ENCODE measurements at regions not wholly inside any gene's neighbourhood (a gene's known extent, or its start where the extent isn't known, plus 50 kb on each side); places are given as distances from the start of the nearest gene placed in this dataset.

- TF ChIP-seq ZNF274 (IDR thresholded peaks at IDR 0.05; ENCODE audit: low read depth, low read length), result no peak
- no peak overlapping the region for H3K4me3 ChIP-seq (ENCODE audit: low read length)
These were observed 622.6 kb downstream of the KCNJ2 start for GRCh38 chr17:70791748-70792443.

DNA sequence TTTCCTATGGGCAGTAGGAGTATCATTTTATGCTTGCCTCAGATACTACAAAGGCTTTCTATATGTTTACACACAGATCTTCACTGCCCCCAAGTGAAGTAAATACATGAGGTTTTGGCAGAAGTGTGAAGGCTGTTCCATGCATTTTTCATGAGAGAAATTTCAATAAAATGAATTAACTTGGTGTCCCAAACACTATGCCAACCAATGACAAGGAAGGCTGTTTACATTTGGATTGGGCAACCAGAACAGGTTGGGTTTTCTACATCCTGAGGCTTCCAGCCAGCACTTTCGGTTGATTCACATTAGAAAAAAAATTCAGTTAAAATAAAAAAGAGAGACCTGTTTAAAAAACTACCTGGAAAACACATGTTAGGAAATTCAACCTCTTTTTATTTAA lies 625.4 kb downstream of the KCNJ2 start:
- H3K4me3 ChIP-seq (ENCODE audit: low read length), result no peak overlapping the region
- TF ChIP-seq ZNF274 (IDR thresholded peaks at IDR 0.05; ENCODE audit: low read depth, low read length), result no peak

GRCh38 chr17:70795620-70796019 lies 626.3 kb downstream of the KCNJ2 start:
- H3K4me3 ChIP-seq (ENCODE audit: low read length), result no peak overlapping the region
- TF ChIP-seq ZNF274 (IDR thresholded peaks at IDR 0.05; ENCODE audit: low read depth, low read length), result no peak

- TF ChIP-seq ZNF274 (IDR thresholded peaks at IDR 0.05; ENCODE audit: low read depth, low read length), result no peak
These were observed 627.4 kb downstream of the KCNJ2 start for GRCh38 chr17:70796757-70797156.

DNA sequence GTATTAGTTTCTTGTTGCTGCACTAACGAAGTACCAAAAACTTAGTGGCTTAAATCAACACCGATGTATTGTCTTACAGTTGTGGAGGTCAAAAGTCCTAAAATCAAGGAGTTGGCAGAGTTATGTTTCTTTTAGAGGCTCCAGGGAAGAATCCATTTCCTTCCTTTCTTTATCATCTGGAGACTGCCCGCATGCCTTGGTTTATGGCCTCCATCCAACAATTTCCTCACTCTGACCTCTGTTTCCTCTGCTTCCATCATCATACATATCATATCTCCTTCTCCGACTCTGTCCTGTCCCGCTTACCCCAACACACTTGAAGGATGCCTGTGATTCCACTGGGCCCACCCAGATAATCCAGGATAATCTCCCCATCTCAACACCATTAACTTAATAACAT lies 627.8 kb downstream of the KCNJ2 start:
- TF ChIP-seq ZNF274 (IDR thresholded peaks at IDR 0.05; ENCODE audit: low read depth, low read length), result no peak
- H3K4me3 ChIP-seq (ENCODE audit: low read length), result no peak overlapping the region

More at GRCh38 chr17:70796757-70797156, 627.4 kb downstream of the KCNJ2 start:
- H3K4me3 ChIP-seq (ENCODE audit: low read length), result no peak overlapping the region

DNA sequence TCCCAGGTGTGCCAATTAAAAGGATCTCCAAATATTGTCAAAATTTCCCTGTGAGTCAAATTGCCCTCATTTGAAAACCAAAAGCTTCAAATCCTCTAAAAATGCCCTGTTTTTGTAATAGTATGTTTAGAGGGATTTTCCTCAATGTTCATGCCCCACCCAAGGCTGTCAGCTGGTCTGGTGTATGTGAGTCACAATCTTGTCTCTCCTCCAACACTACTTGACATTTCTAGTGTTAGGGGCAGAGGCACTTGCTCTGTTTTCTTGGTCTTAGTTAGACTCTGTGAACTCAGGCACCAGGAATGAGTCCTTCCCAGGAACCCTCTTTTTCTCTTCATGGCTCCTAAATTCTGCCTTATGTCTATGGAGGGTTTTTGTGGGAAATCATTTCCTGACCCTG lies 634.8 kb downstream of the KCNJ2 start:
- H3K4me3 ChIP-seq (ENCODE audit: low read length), result no peak overlapping the region
- TF ChIP-seq ZNF274 (IDR thresholded peaks at IDR 0.05; ENCODE audit: low read depth, low read length), result no peak

DNA sequence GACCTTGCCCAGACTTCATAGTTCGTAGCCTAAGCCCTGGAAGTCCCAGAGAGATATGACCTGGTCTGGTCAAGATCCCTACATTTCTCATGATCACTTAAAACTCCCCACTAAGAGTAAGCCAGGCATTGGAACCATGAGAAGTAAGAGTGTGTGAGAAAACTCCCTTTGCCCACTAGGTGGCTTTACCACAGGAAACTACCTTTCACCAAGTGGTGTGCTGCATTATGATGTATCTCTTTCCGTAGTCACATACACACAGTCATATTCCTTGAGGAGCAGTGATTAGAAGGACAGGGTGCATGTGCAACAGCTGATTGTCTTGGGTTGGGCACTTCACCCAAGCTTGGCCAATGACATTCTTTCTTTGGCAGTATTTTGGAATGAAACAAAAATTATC lies 639.3 kb downstream of the KCNJ2 start:
- no peak overlapping the region for H3K4me3 ChIP-seq (ENCODE audit: low read length)
- TF ChIP-seq ZNF274 (IDR thresholded peaks at IDR 0.05; ENCODE audit: low read depth, low read length), result no peak

- no peak for TF ChIP-seq ZNF274 (IDR thresholded peaks at IDR 0.05; ENCODE audit: low read depth, low read length)
These were observed 641.3 kb downstream of the KCNJ2 start for GRCh38 chr17:70810609-70811008.

GRCh38 chr17:70813355-70813930 lies 644.1 kb downstream of the KCNJ2 start:
- no peak overlapping the region for H3K4me3 ChIP-seq (ENCODE audit: low read length)
- no peak for TF ChIP-seq ZNF274 (IDR thresholded peaks at IDR 0.05; ENCODE audit: low read depth, low read length)

More at GRCh38 chr17:70810609-70811008, 641.3 kb downstream of the KCNJ2 start:
- no peak overlapping the region for H3K4me3 ChIP-seq (ENCODE audit: low read length)

- no peak overlapping the region for H3K4me3 ChIP-seq (ENCODE audit: low read length)
- no peak for TF ChIP-seq ZNF274 (IDR thresholded peaks at IDR 0.05; ENCODE audit: low read depth, low read length)
These were observed 649.9 kb downstream of the KCNJ2 start for GRCh38 chr17:70819183-70819582.

- TF ChIP-seq ZNF274 (IDR thresholded peaks at IDR 0.05; ENCODE audit: low read depth, low read length), result no peak
These were observed 650.9 kb downstream of the KCNJ2 start for GRCh38 chr17:70820276-70820675.

GRCh38 chr17:70825321-70826125 lies 656.2 kb downstream of the KCNJ2 start:
- no peak for TF ChIP-seq ZNF274 (IDR thresholded peaks at IDR 0.05; ENCODE audit: low read depth, low read length)
- no peak overlapping the region for H3K4me3 ChIP-seq (ENCODE audit: low read length)

More at GRCh38 chr17:70820276-70820675, 650.9 kb downstream of the KCNJ2 start:
- no peak overlapping the region for H3K4me3 ChIP-seq (ENCODE audit: low read length)

GRCh38 chr17:70829876-70830275 lies 660.5 kb downstream of the KCNJ2 start:
- TF ChIP-seq ZNF274 (IDR thresholded peaks at IDR 0.05; ENCODE audit: low read depth, low read length), result no peak

DNA sequence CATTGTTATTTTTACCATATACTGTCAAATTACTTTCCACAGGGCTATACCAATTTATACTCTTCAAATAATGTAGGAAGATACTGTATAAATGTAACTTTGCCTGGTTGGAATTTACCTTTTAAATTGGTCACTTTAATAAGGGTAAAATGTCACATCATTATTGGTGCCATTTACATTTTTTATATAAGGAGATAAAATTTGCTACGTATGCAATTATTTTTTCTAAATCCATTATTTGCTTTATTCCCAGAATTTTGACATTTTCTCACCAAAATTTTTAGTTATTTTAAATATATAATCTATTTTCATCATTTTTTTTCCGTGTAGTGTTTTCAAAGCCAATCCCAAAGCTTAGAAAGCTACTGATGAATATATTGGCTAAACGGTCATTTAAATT lies 664.7 kb downstream of the KCNJ2 start:
- no peak for TF ChIP-seq ZNF274 (IDR thresholded peaks at IDR 0.05; ENCODE audit: low read depth, low read length)
- no peak overlapping the region for H3K4me3 ChIP-seq (ENCODE audit: low read length)

More at GRCh38 chr17:70829876-70830275, 660.5 kb downstream of the KCNJ2 start:
- H3K4me3 ChIP-seq (ENCODE audit: low read length), result no peak overlapping the region

- no peak for TF ChIP-seq ZNF274 (IDR thresholded peaks at IDR 0.05; ENCODE audit: low read depth, low read length)
- H3K4me3 ChIP-seq (ENCODE audit: low read length), result no peak overlapping the region
These were observed 679.5 kb downstream of the KCNJ2 start for GRCh38 chr17:70848785-70849184.

Data from GM08714 (cell line).